ENCODE measurements at regions not wholly inside any gene's neighbourhood (a gene's known extent, or its start where the extent isn't known, plus 50 kb on each side); places are given as distances from the start of the nearest gene placed in this dataset.
"Not testable (repeated sequence)": the region's sequence is repeated elsewhere in the genome, so short reads cannot be mapped to it uniquely, and the experiment has no call there.

GRCh38 chr2:216985658-216986141 lies 125.8 kb upstream of the TNP1 start:
- H3K27me3 Mint-ChIP-seq (ENCODE audit: low read depth) = peaks cover 5% of the 10 kb centered on the region
- no peaks in the 10 kb centered on the region for H3K36me3 Mint-ChIP-seq (ENCODE audit: low read depth)
- no peaks in the 10 kb centered on the region for H3K4me1 Mint-ChIP-seq (ENCODE audit: low read depth)
- H3K9me3 Mint-ChIP-seq = no peaks in the 10 kb centered on the region
- no peak overlapping the region for H3K4me3 Mint-ChIP-seq
- DNase-seq (ENCODE audit: low spot score) = no peak
- H3K27ac Mint-ChIP-seq = no peak overlapping the region

GRCh38 chr2:216984937-216985336 lies 125.1 kb upstream of the TNP1 start:
- no peaks in the 10 kb centered on the region for H3K9me3 Mint-ChIP-seq
- no peak overlapping the region for H3K27ac Mint-ChIP-seq
- DNase-seq (ENCODE audit: low spot score) = no peak
- H3K4me1 Mint-ChIP-seq (ENCODE audit: low read depth) = no peaks in the 10 kb centered on the region
- H3K4me3 Mint-ChIP-seq = no peak overlapping the region
- H3K36me3 Mint-ChIP-seq (ENCODE audit: low read depth) = no peaks in the 10 kb centered on the region
- H3K27me3 Mint-ChIP-seq (ENCODE audit: low read depth) = peaks cover 5% of the 10 kb centered on the region

DNA sequence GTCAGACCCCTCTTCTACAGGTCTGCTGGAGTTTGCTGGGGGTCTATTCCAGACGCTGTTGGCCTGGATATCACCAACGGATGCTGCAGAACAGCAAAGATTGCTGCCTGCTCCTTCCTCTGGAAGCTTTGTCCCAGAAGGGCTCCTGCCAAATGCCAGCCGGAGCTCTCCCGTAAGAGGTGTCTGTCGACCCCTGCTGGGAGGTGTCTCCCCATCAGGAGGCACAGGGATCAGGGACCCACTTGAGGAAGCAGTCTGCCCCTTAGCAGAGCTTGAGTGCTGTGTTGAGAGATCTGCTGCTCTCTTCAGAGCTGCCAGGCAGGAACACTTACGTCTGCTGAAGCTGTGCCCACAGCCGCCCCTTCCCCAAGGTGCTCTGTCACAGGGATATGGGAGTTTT lies 122.1 kb upstream of the TNP1 start:
- not testable (repeated sequence) for H3K4me3 Mint-ChIP-seq; H3K4me1 Mint-ChIP-seq (ENCODE audit: low read depth); H3K36me3 Mint-ChIP-seq (ENCODE audit: low read depth); H3K27me3 Mint-ChIP-seq (ENCODE audit: low read depth); H3K9me3 Mint-ChIP-seq; H3K27ac Mint-ChIP-seq; DNase-seq (ENCODE audit: low spot score)

GRCh38 chr2:216980510-216980909 lies 120.6 kb upstream of the TNP1 start:
- DNase-seq (ENCODE audit: low spot score) = not testable (repeated sequence)

DNA sequence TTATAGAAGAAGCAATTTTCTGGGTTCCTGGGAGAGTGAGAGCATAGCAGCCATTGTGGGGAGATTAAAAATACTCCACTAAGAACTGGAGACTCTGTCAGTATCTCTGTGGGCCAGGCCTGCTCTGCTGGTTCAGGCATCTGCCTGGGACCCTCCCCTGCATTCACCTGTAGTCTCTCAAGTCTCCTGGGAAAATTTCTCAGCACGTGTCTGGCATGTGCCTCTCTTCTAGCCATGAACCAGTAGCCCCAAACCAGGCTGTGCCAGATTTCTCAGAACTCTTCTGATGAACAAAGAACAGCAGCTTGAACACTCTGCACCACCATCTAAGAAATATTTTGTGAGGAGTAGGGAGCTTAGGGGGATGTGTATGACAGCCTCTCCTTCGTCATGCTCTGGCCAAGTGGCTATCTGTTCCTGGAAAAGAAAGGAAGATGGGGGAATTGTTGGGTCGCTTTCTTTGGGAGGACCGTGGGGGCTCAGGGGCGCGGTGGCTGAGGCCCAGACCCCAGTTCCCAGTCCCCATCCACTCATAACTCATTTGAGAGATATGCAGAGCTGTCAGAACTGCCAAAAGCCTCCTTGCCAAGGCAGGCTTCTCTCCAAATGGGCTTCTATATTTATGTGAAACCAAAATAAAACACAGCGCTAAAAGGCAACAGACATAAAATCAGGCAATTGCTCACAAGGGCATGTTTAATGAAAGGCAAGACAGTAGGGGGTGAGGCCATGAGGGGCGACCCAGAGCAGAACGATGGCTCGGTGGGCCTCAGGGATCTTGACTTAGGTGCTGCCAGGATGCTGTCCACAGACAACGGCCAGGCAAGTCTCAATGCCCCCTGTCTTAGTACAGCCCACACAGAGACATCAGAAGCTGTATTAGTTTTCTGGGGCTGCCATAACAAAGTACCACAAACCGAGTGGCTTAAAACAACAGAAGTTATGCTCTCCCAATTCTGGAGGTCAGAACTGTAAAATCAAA lies 114.7 kb upstream of the TNP1 start:
- Mint-ChIP-seq H3K9me3 (peaks cover 2% of the 10 kb centered on the region), H3K27me3 (ENCODE audit: low read depth) (peaks cover 10% of the 10 kb centered on the region), H3K27ac (no peak overlapping the region), H3K36me3 (ENCODE audit: low read depth) (no peaks in the 10 kb centered on the region), H3K4me1 (ENCODE audit: low read depth) (no peaks in the 10 kb centered on the region), H3K4me3 (no peak overlapping the region)
- no peak for DNase-seq (ENCODE audit: low spot score)

More at GRCh38 chr2:216980510-216980909, 120.6 kb upstream of the TNP1 start:
- H3K27ac Mint-ChIP-seq; H3K9me3 Mint-ChIP-seq; H3K4me1 Mint-ChIP-seq (ENCODE audit: low read depth); H3K36me3 Mint-ChIP-seq (ENCODE audit: low read depth); H3K27me3 Mint-ChIP-seq (ENCODE audit: low read depth); H3K4me3 Mint-ChIP-seq: not testable (repeated sequence)

- Mint-ChIP-seq H3K4me3 (no peak overlapping the region), H3K27me3 (ENCODE audit: low read depth) (peaks cover 9% of the 10 kb centered on the region), H3K9me3 (no peaks in the 10 kb centered on the region), H3K4me1 (ENCODE audit: low read depth) (no peaks in the 10 kb centered on the region), H3K27ac (no peak overlapping the region), H3K36me3 (ENCODE audit: low read depth) (no peaks in the 10 kb centered on the region)
- no peak for DNase-seq (ENCODE audit: low spot score)
These were observed 111.7 kb upstream of the TNP1 start for GRCh38 chr2:216971593-216971992.

DNA sequence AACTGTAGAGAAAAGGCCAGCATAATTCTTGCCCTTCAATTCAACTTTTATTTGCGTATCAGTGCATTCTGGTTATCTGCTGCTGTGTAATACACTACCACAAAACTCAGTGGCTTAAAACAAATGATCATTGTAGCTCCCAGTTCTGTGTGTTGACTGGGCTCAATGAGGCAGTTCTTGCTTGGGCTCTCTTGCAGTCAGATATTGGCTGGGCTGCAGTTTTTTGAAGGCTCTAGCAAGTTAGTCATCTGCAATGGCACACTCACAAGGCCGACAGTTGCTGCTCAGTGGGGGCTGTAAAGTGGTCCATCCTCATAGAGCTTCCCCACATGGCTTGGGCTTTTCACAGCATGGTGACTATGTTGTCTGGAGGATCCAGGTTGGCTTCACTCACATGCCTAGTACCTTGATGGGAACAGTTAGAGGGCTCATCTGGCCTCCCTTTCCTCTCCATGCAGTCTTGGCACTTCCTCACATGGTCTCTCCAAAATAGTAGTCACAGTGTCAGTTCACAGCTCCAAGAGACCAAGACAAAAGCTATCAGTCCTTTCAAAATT lies 110.6 kb upstream of the TNP1 start:
- Mint-ChIP-seq H3K36me3 (ENCODE audit: low read depth) (no peaks in the 10 kb centered on the region), H3K9me3 (no peaks in the 10 kb centered on the region), H3K27me3 (ENCODE audit: low read depth) (peaks cover 9% of the 10 kb centered on the region), H3K27ac (no peak overlapping the region), H3K4me1 (ENCODE audit: low read depth) (no peaks in the 10 kb centered on the region), H3K4me3 (no peak overlapping the region)
- DNase-seq (ENCODE audit: low spot score) = no peak

- H3K27me3 Mint-ChIP-seq (ENCODE audit: low read depth) = peaks cover 9% of the 10 kb centered on the region
- no peaks in the 10 kb centered on the region for H3K9me3 Mint-ChIP-seq
These were observed 108.0 kb upstream of the TNP1 start for GRCh38 chr2:216967889-216968288.

DNA sequence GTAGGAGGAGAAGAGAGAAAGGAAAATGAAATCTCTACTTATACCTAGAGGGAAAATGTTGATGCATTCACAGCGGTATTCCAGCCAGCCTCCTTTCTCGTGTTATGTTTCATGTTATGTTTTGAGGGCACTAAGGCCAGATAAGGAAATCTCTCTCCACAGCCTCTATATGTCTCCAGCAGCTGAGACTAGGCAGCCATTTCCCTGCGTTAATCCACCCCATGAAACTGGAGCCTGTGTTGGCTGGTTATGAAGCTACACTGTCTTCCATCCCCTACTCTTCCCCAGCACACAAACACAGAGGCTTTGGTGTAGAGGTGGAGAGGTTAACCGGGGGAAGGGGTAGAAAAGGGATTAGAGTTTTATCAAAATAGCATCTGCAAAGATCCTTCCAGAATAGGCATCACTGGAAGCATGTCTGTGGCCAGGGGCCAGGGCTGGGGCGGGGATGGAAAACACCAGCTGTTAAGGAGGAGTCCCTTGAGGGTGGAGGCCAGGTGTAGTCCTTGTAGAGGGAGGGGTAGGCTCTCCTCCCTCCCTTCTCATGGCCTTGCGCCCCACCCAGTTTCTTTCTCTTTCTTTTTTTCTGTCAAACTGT lies 100.9 kb upstream of the TNP1 start:
- DNase-seq (ENCODE audit: low spot score) = no peak
- Mint-ChIP-seq H3K4me1 (ENCODE audit: low read depth) (no peaks in the 10 kb centered on the region), H3K27me3 (ENCODE audit: low read depth) (no peaks in the 10 kb centered on the region), H3K36me3 (ENCODE audit: low read depth) (no peaks in the 10 kb centered on the region), H3K9me3 (no peaks in the 10 kb centered on the region), H3K27ac (no peak overlapping the region), H3K4me3 (no peak overlapping the region)

More at GRCh38 chr2:216967889-216968288, 108.0 kb upstream of the TNP1 start:
- Mint-ChIP-seq H3K27ac (no peak overlapping the region), H3K4me3 (no peak overlapping the region), H3K36me3 (ENCODE audit: low read depth) (no peaks in the 10 kb centered on the region), H3K4me1 (ENCODE audit: low read depth) (no peaks in the 10 kb centered on the region)
- no peak for DNase-seq (ENCODE audit: low spot score)

DNA sequence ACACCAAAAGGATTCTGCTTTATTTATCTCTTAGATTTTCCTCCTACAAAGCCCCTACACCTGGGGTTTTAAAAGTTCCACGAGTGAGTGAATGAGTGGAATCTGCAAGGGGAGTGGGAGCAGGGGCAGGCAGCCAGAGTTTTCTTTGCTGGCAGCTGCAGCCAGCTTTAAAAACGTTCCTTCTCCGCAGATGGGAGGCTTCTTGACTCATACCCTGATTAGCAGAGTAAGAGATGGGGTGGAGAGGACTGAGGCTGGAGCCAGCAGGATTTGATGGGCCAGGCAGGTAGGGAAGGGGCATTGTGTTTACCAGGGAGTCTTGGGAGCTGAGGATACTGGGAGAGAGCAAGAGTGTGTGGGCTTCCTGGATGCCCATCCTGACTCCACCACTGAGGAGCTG lies 99.6 kb upstream of the TNP1 start:
- Mint-ChIP-seq H3K4me3 (no peak overlapping the region), H3K27me3 (ENCODE audit: low read depth) (no peaks in the 10 kb centered on the region), H3K9me3 (no peaks in the 10 kb centered on the region), H3K27ac (no peak overlapping the region), H3K4me1 (ENCODE audit: low read depth) (no peaks in the 10 kb centered on the region), H3K36me3 (ENCODE audit: low read depth) (no peaks in the 10 kb centered on the region)
- no peak for DNase-seq (ENCODE audit: low spot score)

- no peak for DNase-seq (ENCODE audit: low spot score)
- Mint-ChIP-seq H3K27ac (no peak overlapping the region), H3K4me3 (no peak overlapping the region), H3K9me3 (peaks cover 12% of the 10 kb centered on the region), H3K27me3 (ENCODE audit: low read depth) (peaks cover 14% of the 10 kb centered on the region), H3K4me1 (ENCODE audit: low read depth) (no peaks in the 10 kb centered on the region), H3K36me3 (ENCODE audit: low read depth) (no peaks in the 10 kb centered on the region)
These were observed 97.1 kb upstream of the TNP1 start for GRCh38 chr2:216956820-216957493.

DNA sequence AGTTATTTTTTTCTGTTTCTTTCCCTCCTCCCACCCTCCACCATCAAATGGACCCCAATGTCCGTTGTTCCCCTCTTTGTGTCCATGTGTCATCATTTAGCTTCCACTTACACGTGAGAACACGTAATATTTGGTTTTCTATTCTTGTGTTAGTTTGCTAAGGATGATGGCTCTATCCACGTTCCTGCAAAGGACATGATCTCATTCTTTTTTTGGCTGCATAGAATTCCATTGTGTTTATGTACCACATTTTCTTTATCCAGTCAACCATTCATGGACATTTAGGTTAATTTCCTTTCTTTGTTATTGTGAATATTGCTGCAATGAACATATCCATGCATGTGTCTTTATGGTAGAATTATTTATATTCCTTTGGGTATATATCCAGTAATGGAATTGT lies 91.3 kb upstream of the TNP1 start:
- H3K27me3 Mint-ChIP-seq (ENCODE audit: low read depth) = peaks cover 17% of the 10 kb centered on the region
- H3K4me3 Mint-ChIP-seq = no peak overlapping the region
- H3K9me3 Mint-ChIP-seq = peaks cover 12% of the 10 kb centered on the region
- H3K27ac Mint-ChIP-seq = no peak overlapping the region
- no peaks in the 10 kb centered on the region for H3K36me3 Mint-ChIP-seq (ENCODE audit: low read depth)
- no peaks in the 10 kb centered on the region for H3K4me1 Mint-ChIP-seq (ENCODE audit: low read depth)
- no peak for DNase-seq (ENCODE audit: low spot score)

DNA sequence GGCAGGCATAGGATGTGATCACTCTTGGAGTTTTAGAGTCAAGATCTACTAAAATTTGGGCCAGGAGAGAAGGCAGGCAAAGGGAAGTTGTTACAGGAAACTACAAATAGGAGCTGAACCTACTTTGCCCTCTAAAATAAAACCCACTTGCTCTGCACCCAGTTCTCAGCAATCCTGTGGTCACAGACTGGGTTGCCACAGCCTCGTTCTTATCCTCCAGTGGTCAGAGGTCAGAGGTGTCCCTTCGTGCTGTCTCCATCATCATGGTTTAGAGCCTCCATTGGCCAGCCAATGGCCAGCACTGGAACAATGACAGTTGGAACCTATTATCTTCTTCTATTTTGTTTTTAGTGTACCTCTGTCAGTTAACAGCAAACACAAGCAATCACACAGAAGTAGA lies 90.7 kb upstream of the TNP1 start:
- Mint-ChIP-seq H3K4me3 (no peak overlapping the region), H3K36me3 (ENCODE audit: low read depth) (no peaks in the 10 kb centered on the region), H3K4me1 (ENCODE audit: low read depth) (no peaks in the 10 kb centered on the region), H3K9me3 (peaks cover 12% of the 10 kb centered on the region), H3K27me3 (ENCODE audit: low read depth) (peaks cover 17% of the 10 kb centered on the region), H3K27ac (no peak overlapping the region)
- DNase-seq (ENCODE audit: low spot score) = no peak
